ENCODE measurements at regions not wholly inside any gene's neighbourhood (a gene's known extent, or its start where the extent isn't known, plus 50 kb on each side); places are given as distances from the start of the nearest gene placed in this dataset.

DNA sequence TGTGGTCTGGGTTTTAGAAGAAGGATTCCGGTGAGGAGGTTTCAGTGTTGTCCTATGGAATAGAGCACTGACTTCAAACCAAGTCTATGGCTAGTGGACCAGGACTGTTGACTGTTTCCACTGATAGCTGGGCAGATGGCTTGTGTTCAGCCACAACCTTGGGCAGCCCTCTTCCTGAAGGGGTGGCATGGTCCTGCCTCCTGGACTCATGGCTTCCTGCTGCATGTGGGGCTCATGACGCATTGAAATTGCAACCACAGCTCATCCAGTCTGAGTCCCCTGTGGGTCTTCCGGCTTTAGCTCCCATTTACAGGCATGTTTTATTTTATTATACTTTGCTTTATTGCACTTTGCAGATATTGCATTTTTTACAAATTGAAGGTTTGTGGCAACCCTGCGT is 105.0 kb downstream of the B3GNT2 start:
- in situ Hi-C loops (cut with MboI) (loop anchor here (10.0 kb wide), 1 partner anchor 296 kb away; no protein-coding TSS in a partner anchor), intact Hi-C loops (cut with micrococcal nuclease) (loop anchor here (1.0 kb wide), 1 partner anchor 111 kb away; no protein-coding TSS in a partner anchor)
- ChIA-PET POLR2A (interaction anchor here (1.0 kb wide), 1 partner anchor 31 kb away, joined by 3 read pairs; no protein-coding TSS in a partner anchor), CTCF (ENCODE audit: low intra/inter-chr PET ratio) (no interaction called here)
- no peaks in the 10 kb centered on the region for H3K9me1 ChIP-seq (ENCODE audit: control insufficient read depth, insufficient read depth, low read length)
- FAIRE-seq (no peak), DNase-seq (ENCODE audit: extremely low read depth in 1 of 4, low spot score in 3 of 4) (peak in 1 of 4 experiments; percentile 35), ATAC-seq (no peak)
- peak overlapping the region; percentile 67 for H2AFZ ChIP-seq (ENCODE audit: low read depth, low read length)
- H3K4me3 ChIP-seq: no peak overlapping the region
- peak overlapping the region; percentile 44 to 59; a peak in 3 of 4 replicates for H3K9ac ChIP-seq (ENCODE audit: insufficient read depth in 1 of 2, low read depth in 2 of 2, low read length in 2 of 2)
- H3K9me3 ChIP-seq (replicated peaks; ENCODE audit: control insufficient read depth, insufficient read depth, low read depth, low read length): no peaks in the 10 kb centered on the region
- BruUV-seq (replicated peaks): no TSS peak
- H3K79me2 ChIP-seq (ENCODE audit: control insufficient read depth, insufficient read depth, low read length): peaks cover 84% of the 10 kb centered on the region
- WGBS (ENCODE audit: insufficient coverage, low coverage, missing lambda C conversion rate): 60% methylated on average over 4 of the region's 4 CpGs
- peaks cover 19% of the 10 kb centered on the region for H3K36me3 ChIP-seq (ENCODE audit: control insufficient read depth, insufficient read depth, low read length)
- 0 out of 2 replicates have a peak, but pooled peaks cover 3% of the 10 kb centered on the region for H4K20me1 ChIP-seq (replicated peaks; ENCODE audit: control insufficient read depth, insufficient read depth, low read length)
- H3K4me1 ChIP-seq (replicated peaks in 1 of 2; ENCODE audit: control insufficient read depth in 2 of 2, insufficient read depth in 2 of 2, low read length in 2 of 2): peaks cover 49 to 77% of the 10 kb centered on the region in 2 experiments
- no peaks in the 10 kb centered on the region; a peak in 1 of 5 replicates for H3K27me3 ChIP-seq (ENCODE audit: control insufficient read depth in 2 of 2, insufficient read depth in 2 of 2, low read length in 2 of 2)
- peak overlapping the region; percentile 56 for H3K4me2 ChIP-seq (ENCODE audit: insufficient read depth, low read length)
- H3K27ac ChIP-seq (ENCODE audit: extremely low read depth, low read depth, low read length): peak overlapping the region; percentile 64
- TF ChIP-seq, protein P1, sequence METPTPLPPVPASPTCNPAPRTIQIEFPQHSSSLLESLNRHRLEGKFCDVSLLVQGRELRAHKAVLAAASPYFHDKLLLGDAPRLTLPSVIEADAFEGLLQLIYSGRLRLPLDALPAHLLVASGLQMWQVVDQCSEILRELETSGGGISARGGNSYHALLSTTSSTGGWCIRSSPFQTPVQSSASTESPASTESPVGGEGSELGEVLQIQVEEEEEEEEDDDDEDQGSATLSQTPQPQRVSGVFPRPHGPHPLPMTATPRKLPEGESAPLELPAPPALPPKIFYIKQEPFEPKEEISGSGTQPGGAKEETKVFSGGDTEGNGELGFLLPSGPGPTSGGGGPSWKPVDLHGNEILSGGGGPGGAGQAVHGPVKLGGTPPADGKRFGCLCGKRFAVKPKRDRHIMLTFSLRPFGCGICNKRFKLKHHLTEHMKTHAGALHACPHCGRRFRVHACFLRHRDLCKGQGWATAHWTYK (CRISPR knock-in tag; IDR thresholded peaks at IDR 0.05): 0 out of 2 replicates have a peak, but pooled peaks have one; percentile 35
- TF ChIP-seq MAFF (IDR thresholded peaks at IDR 0.05; ENCODE audit: low read length): no peak
- TF ChIP-seq BCL6 (CRISPR knock-in tag; IDR thresholded peaks at IDR 0.05): no peak
- TF ChIP-seq, protein P2, sequence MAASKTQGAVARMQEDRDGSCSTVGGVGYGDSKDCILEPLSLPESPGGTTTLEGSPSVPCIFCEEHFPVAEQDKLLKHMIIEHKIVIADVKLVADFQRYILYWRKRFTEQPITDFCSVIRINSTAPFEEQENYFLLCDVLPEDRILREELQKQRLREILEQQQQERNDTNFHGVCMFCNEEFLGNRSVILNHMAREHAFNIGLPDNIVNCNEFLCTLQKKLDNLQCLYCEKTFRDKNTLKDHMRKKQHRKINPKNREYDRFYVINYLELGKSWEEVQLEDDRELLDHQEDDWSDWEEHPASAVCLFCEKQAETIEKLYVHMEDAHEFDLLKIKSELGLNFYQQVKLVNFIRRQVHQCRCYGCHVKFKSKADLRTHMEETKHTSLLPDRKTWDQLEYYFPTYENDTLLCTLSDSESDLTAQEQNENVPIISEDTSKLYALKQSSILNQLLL (CRISPR knock-in tag; IDR thresholded peaks at IDR 0.05; ENCODE audit: borderline replicate concordance): no peak
- TF ChIP-seq STAT5A (IDR thresholded peaks at IDR 0.05; ENCODE audit: borderline replicate concordance, low read length): no peak
- TF ChIP-seq SMAD4 (CRISPR knock-in tag; conservative IDR thresholded peaks at IDR 0.05): peak; percentile 54; the same call in 1 of the 2 replicates
- TF ChIP-seq, protein P3, sequence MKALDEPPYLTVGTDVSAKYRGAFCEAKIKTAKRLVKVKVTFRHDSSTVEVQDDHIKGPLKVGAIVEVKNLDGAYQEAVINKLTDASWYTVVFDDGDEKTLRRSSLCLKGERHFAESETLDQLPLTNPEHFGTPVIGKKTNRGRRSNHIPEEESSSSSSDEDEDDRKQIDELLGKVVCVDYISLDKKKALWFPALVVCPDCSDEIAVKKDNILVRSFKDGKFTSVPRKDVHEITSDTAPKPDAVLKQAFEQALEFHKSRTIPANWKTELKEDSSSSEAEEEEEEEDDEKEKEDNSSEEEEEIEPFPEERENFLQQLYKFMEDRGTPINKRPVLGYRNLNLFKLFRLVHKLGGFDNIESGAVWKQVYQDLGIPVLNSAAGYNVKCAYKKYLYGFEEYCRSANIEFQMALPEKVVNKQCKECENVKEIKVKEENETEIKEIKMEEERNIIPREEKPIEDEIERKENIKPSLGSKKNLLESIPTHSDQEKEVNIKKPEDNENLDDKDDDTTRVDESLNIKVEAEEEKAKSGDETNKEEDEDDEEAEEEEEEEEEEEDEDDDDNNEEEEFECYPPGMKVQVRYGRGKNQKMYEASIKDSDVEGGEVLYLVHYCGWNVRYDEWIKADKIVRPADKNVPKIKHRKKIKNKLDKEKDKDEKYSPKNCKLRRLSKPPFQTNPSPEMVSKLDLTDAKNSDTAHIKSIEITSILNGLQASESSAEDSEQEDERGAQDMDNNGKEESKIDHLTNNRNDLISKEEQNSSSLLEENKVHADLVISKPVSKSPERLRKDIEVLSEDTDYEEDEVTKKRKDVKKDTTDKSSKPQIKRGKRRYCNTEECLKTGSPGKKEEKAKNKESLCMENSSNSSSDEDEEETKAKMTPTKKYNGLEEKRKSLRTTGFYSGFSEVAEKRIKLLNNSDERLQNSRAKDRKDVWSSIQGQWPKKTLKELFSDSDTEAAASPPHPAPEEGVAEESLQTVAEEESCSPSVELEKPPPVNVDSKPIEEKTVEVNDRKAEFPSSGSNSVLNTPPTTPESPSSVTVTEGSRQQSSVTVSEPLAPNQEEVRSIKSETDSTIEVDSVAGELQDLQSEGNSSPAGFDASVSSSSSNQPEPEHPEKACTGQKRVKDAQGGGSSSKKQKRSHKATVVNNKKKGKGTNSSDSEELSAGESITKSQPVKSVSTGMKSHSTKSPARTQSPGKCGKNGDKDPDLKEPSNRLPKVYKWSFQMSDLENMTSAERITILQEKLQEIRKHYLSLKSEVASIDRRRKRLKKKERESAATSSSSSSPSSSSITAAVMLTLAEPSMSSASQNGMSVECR (CRISPR knock-in tag; IDR thresholded peaks at IDR 0.05): no peak
- TF ChIP-seq, protein P4, sequence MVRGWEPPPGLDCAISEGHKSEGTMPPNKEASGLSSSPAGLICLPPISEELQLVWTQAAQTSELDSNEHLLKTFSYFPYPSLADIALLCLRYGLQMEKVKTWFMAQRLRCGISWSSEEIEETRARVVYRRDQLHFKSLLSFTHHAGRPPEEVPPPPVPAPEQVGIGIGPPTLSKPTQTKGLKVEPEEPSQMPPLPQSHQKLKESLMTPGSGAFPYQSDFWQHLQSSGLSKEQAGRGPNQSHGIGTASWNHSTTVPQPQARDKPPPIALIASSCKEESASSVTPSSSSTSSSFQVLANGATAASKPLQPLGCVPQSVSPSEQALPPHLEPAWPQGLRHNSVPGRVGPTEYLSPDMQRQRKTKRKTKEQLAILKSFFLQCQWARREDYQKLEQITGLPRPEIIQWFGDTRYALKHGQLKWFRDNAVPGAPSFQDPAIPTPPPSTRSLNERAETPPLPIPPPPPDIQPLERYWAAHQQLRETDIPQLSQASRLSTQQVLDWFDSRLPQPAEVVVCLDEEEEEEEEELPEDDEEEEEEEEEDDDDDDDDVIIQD (CRISPR knock-in tag; IDR thresholded peaks at IDR 0.05): no peak
- TF ChIP-seq, protein P5, sequence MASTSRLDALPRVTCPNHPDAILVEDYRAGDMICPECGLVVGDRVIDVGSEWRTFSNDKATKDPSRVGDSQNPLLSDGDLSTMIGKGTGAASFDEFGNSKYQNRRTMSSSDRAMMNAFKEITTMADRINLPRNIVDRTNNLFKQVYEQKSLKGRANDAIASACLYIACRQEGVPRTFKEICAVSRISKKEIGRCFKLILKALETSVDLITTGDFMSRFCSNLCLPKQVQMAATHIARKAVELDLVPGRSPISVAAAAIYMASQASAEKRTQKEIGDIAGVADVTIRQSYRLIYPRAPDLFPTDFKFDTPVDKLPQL (IDR thresholded peaks at IDR 0.05; ENCODE audit: extremely low read depth, insufficient read length): no peak
- TF ChIP-seq, protein P6, sequence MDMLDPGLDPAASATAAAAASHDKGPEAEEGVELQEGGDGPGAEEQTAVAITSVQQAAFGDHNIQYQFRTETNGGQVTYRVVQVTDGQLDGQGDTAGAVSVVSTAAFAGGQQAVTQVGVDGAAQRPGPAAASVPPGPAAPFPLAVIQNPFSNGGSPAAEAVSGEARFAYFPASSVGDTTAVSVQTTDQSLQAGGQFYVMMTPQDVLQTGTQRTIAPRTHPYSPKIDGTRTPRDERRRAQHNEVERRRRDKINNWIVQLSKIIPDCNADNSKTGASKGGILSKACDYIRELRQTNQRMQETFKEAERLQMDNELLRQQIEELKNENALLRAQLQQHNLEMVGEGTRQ (CRISPR knock-in tag; IDR thresholded peaks at IDR 0.05): no peak
- no peak for TF ChIP-seq ZNF766 (CRISPR knock-in tag; conservative IDR thresholded peaks at IDR 0.05)
- TF ChIP-seq ZNF75A (CRISPR knock-in tag; IDR thresholded peaks at IDR 0.05): no peak
